Superior temporal gyrus (tissue), 1 donor: ENCODE measurements at regions not wholly inside any gene's neighbourhood (a gene's known extent, or its start where the extent isn't known, plus 50 kb on each side); places are given as distances from the start of the nearest gene placed in this dataset.

ENCODE experiments used
- DNase-seq: peaks from one replicate; pipeline ENCODE4 v3.0.0-alpha.2; 2016; ENCODE audit errors: extremely low spot score

GRCh38 chr13:27673911-27674310 lies 52.2 kb downstream of the POLR1D start:
- no peak for DNase-seq

- no peak for DNase-seq
Measured at GRCh38 chr13:27678306-27679040, 56.8 kb downstream of the POLR1D start.

GRCh38 chr13:27679396-27679795 lies 57.7 kb downstream of the POLR1D start:
- no peak for DNase-seq

GRCh38 chr13:27679896-27680295 lies 58.2 kb downstream of the POLR1D start:
- no peak for DNase-seq

GRCh38 chr13:27680465-27680864 lies 58.8 kb downstream of the POLR1D start:
- DNase-seq = no peak

GRCh38 chr13:27691207-27691606 lies 69.5 kb downstream of the POLR1D start:
- no peak for DNase-seq

GRCh38 chr13:27696731-27697130 lies 75.0 kb downstream of the POLR1D start:
- no peak for DNase-seq

- DNase-seq = no peak
Measured at GRCh38 chr13:27699952-27700351, 78.3 kb downstream of the POLR1D start.

- DNase-seq = no peak
Measured at GRCh38 chr13:27704681-27705080, 83.0 kb downstream of the POLR1D start.

GRCh38 chr13:27708325-27708724 lies 84.0 kb upstream of the GSX1 start:
- DNase-seq = no peak

- DNase-seq = no peak
Measured at GRCh38 chr13:27709779-27710178, 82.5 kb upstream of the GSX1 start.

- DNase-seq = no peak
Measured at GRCh38 chr13:27712421-27712820, 79.9 kb upstream of the GSX1 start.

- no peak for DNase-seq
Measured at GRCh38 chr13:27713767-27714166, 78.5 kb upstream of the GSX1 start.

GRCh38 chr13:27721681-27722080 lies 70.6 kb upstream of the GSX1 start:
- no peak for DNase-seq

GRCh38 chr13:27728271-27728670 lies 64.0 kb upstream of the GSX1 start:
- DNase-seq = peak; percentile 52

- DNase-seq = no peak
Measured at GRCh38 chr13:27730191-27730590, 62.1 kb upstream of the GSX1 start.
